ENCODE measurements at regions not wholly inside any gene's neighbourhood (a gene's known extent, or its start where the extent isn't known, plus 50 kb on each side); places are given as distances from the start of the nearest gene placed in this dataset.

DNA sequence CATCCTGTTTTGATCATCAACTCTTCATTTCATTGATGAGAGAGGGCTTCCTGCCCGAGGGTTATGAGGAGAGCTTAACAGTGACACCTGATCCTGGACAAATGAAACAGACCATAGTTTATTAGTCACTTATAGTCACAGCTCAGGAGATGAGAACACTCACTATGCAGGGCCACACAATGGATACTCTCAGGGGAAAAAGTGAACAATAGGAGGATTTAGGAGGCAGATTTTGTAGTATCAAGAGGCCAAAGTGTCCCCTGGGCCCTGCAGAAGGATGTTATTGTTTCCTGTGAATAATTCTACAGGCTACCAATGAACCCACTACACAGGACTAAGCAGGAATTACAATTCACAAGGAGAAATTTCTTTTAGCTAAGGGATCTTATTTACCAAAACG is 772.8 kb upstream of the MAN1A1 start:
- H2AFZ ChIP-seq (ENCODE audit: low read depth, low read length) = no peak overlapping the region
- no peak overlapping the region for H3K9ac ChIP-seq (ENCODE audit: low read length)
- TF ChIP-seq, protein P1, sequence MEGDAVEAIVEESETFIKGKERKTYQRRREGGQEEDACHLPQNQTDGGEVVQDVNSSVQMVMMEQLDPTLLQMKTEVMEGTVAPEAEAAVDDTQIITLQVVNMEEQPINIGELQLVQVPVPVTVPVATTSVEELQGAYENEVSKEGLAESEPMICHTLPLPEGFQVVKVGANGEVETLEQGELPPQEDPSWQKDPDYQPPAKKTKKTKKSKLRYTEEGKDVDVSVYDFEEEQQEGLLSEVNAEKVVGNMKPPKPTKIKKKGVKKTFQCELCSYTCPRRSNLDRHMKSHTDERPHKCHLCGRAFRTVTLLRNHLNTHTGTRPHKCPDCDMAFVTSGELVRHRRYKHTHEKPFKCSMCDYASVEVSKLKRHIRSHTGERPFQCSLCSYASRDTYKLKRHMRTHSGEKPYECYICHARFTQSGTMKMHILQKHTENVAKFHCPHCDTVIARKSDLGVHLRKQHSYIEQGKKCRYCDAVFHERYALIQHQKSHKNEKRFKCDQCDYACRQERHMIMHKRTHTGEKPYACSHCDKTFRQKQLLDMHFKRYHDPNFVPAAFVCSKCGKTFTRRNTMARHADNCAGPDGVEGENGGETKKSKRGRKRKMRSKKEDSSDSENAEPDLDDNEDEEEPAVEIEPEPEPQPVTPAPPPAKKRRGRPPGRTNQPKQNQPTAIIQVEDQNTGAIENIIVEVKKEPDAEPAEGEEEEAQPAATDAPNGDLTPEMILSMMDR (IDR thresholded peaks at IDR 0.05; ENCODE audit: poor library complexity, severe bottlenecking) = no peak
- no peak for TF ChIP-seq RAD21 (conservative IDR thresholded peaks at IDR 0.05)
- TF ChIP-seq MXI1 (conservative IDR thresholded peaks at IDR 0.05; ENCODE audit: poor library complexity, severe bottlenecking) = no peak
- TF ChIP-seq SMC3 (conservative IDR thresholded peaks at IDR 0.05; ENCODE audit: poor library complexity) = no peak
- TF ChIP-seq EZH2 (IDR thresholded peaks at IDR 0.05; ENCODE audit: borderline replicate concordance, insufficient read depth, low read length, poor library complexity, severe bottlenecking) = no peak
- TF ChIP-seq, protein P2, sequence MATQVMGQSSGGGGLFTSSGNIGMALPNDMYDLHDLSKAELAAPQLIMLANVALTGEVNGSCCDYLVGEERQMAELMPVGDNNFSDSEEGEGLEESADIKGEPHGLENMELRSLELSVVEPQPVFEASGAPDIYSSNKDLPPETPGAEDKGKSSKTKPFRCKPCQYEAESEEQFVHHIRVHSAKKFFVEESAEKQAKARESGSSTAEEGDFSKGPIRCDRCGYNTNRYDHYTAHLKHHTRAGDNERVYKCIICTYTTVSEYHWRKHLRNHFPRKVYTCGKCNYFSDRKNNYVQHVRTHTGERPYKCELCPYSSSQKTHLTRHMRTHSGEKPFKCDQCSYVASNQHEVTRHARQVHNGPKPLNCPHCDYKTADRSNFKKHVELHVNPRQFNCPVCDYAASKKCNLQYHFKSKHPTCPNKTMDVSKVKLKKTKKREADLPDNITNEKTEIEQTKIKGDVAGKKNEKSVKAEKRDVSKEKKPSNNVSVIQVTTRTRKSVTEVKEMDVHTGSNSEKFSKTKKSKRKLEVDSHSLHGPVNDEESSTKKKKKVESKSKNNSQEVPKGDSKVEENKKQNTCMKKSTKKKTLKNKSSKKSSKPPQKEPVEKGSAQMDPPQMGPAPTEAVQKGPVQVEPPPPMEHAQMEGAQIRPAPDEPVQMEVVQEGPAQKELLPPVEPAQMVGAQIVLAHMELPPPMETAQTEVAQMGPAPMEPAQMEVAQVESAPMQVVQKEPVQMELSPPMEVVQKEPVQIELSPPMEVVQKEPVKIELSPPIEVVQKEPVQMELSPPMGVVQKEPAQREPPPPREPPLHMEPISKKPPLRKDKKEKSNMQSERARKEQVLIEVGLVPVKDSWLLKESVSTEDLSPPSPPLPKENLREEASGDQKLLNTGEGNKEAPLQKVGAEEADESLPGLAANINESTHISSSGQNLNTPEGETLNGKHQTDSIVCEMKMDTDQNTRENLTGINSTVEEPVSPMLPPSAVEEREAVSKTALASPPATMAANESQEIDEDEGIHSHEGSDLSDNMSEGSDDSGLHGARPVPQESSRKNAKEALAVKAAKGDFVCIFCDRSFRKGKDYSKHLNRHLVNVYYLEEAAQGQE (IDR thresholded peaks at IDR 0.05; ENCODE audit: borderline replicate concordance) = no peak
- no peak for TF ChIP-seq POLR2AphosphoS5 (IDR thresholded peaks at IDR 0.05)
- TF ChIP-seq TAF1 (IDR thresholded peaks at IDR 0.05; ENCODE audit: low read depth) = no peak
- TF ChIP-seq EP300 (conservative IDR thresholded peaks at IDR 0.05; ENCODE audit: poor library complexity, severe bottlenecking) = no peak
- no peak overlapping the region for H3K27ac ChIP-seq (ENCODE audit: low read length)
- no peak overlapping the region for H3K4me2 ChIP-seq (ENCODE audit: low read length)
- no peaks in the 10 kb centered on the region for H3K79me2 ChIP-seq (replicated peaks; ENCODE audit: insufficient read depth, low read length)
- H3K4me3 ChIP-seq (ENCODE audit: low read length) = no peak overlapping the region
- no peaks in the 10 kb centered on the region for H3K36me3 ChIP-seq (ENCODE audit: insufficient read depth, low read length)
- H3F3A ChIP-seq (ENCODE audit: insufficient read depth, low read length, poor library complexity, severe bottlenecking) = no peaks in the 10 kb centered on the region
- no peaks in the 10 kb centered on the region for H4K20me1 ChIP-seq (ENCODE audit: insufficient read depth)
- H3K27me3 ChIP-seq (ENCODE audit: insufficient read depth, low read depth, low read length) = no peaks in the 10 kb centered on the region
- H3K9me3 ChIP-seq (ENCODE audit: low read length) = no peaks in the 10 kb centered on the region
- H3K9me2 ChIP-seq (ENCODE audit: insufficient read depth, low read length) = no peaks in the 10 kb centered on the region

DNA sequence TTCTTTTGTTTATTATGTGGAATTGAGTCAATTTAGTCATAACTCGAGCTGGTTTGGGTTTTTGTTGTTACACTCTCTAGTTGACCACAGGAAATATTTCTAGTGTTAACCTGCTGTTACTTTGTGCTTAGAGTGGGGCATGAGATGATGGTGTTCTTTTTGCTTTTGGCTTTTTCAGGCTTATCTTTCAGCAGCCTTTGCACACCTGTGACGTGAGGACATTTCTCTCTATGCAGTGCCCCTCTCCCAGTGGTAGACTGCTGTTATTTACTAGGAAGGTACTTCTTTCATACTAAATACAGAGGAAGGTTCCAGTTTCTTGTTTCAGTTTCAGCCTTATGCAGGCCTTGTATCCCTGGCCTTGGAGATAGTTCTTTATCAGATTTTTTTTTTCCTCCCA is 766.8 kb upstream of the MAN1A1 start:
- Histone ChIP-seq H3K4me3 (ENCODE audit: low read length) (no peak overlapping the region), H3K9ac (ENCODE audit: low read length) (no peak overlapping the region), H3K4me2 (ENCODE audit: low read length) (no peak overlapping the region), H3K27ac (ENCODE audit: low read length) (no peak overlapping the region), H3F3A (ENCODE audit: insufficient read depth, low read length, poor library complexity, severe bottlenecking) (no peaks in the 10 kb centered on the region), H3K9me3 (ENCODE audit: low read length) (no peaks in the 10 kb centered on the region), H3K9me2 (ENCODE audit: insufficient read depth, low read length) (no peaks in the 10 kb centered on the region), H4K20me1 (ENCODE audit: insufficient read depth) (no peaks in the 10 kb centered on the region), H3K79me2 (replicated peaks; ENCODE audit: insufficient read depth, low read length) (no peaks in the 10 kb centered on the region), H2AFZ (ENCODE audit: low read depth, low read length) (no peak overlapping the region), H3K36me3 (ENCODE audit: insufficient read depth, low read length) (no peaks in the 10 kb centered on the region), H3K27me3 (ENCODE audit: insufficient read depth, low read depth, low read length) (no peaks in the 10 kb centered on the region)
- no peak for TF ChIP-seq TAF1 (IDR thresholded peaks at IDR 0.05; ENCODE audit: low read depth)
- TF ChIP-seq SMC3 (conservative IDR thresholded peaks at IDR 0.05; ENCODE audit: poor library complexity) = no peak
- no peak for TF ChIP-seq EZH2 (IDR thresholded peaks at IDR 0.05; ENCODE audit: borderline replicate concordance, insufficient read depth, low read length, poor library complexity, severe bottlenecking)
- TF ChIP-seq MXI1 (conservative IDR thresholded peaks at IDR 0.05; ENCODE audit: poor library complexity, severe bottlenecking) = no peak
- TF ChIP-seq, protein P2 (IDR thresholded peaks at IDR 0.05; ENCODE audit: borderline replicate concordance) = no peak
- TF ChIP-seq, protein P1 (IDR thresholded peaks at IDR 0.05; ENCODE audit: poor library complexity, severe bottlenecking) = no peak
- TF ChIP-seq POLR2AphosphoS5 (IDR thresholded peaks at IDR 0.05) = no peak
- no peak for TF ChIP-seq EP300 (conservative IDR thresholded peaks at IDR 0.05; ENCODE audit: poor library complexity, severe bottlenecking)
- TF ChIP-seq RAD21 (conservative IDR thresholded peaks at IDR 0.05) = no peak

Data from neural cell (in vitro differentiated cells).